Neural cell (in vitro differentiated cells): ENCODE measurements at regions not wholly inside any gene's neighbourhood (a gene's known extent, or its start where the extent isn't known, plus 50 kb on each side); places are given as distances from the start of the nearest gene placed in this dataset.
"Not testable (repeated sequence)": the region's sequence is repeated elsewhere in the genome, so short reads cannot be mapped to it uniquely, and the experiment has no call there.

Experiments used
- H2AFZ ChIP-seq: fragments of 200-600, 300-800 bp; sonication (generic), shearing (Covaris generic); 2 replicates; pipeline ENCODE4 v1.6.0; 2014; ENCODE audit warnings: low read depth, mild to moderate bottlenecking, antibody characterized with exemption, low read length, moderate library complexity
- H3F3A ChIP-seq: fragments of 200-600 bp; shearing (Covaris generic); 2 replicates; pipeline ENCODE4 v1.6.1; 2016; ENCODE audit warnings: mild to moderate bottlenecking, moderate library complexity, mixed read lengths, antibody characterized with exemption, low read length; ENCODE audit not compliant: insufficient read depth, poor library complexity, severe bottlenecking
- H3K27ac ChIP-seq: fragments of 200-600, 300-800 bp; sonication (generic), shearing (Covaris generic); 2 replicates; pipeline ENCODE4 v1.5.1; 2014; ENCODE audit warnings: mild to moderate bottlenecking, low read length, moderate library complexity
- H3K27me3 ChIP-seq: fragments of 300-800, 200-600 bp; sonication (generic), shearing (Covaris generic); 2 replicates; pipeline ENCODE4 v1.6.0; 2014; ENCODE audit warnings: mild to moderate bottlenecking, low read depth, low read length, moderate library complexity; ENCODE audit not compliant: insufficient read depth
- H3K36me3 ChIP-seq: fragments of 300-800, 200-600 bp; sonication (generic), shearing (Covaris generic); 2 replicates; pipeline ENCODE4 v1.5.1; 2014; ENCODE audit warnings: mild to moderate bottlenecking, antibody characterized with exemption, low read length, moderate library complexity; ENCODE audit not compliant: insufficient read depth
- H3K4me2 ChIP-seq: fragments of 300-800, 200-600 bp; sonication (generic), shearing (Covaris generic); 2 replicates; pipeline ENCODE4 v1.6.0; 2014; ENCODE audit warnings: mild to moderate bottlenecking, low read length
- H3K4me3 ChIP-seq: fragments of 300-800, 200-600 bp; sonication (generic), shearing (Covaris generic); 2 replicates; pipeline ENCODE4 v1.5.1; 2014; ENCODE audit warnings: mild to moderate bottlenecking, low read length, moderate library complexity
- H3K79me2 ChIP-seq: fragments of 200-600 bp; shearing (Covaris generic); replicated peaks from 2 replicates; pipeline ENCODE4 v1.6.0; 2014; ENCODE audit warnings: mild to moderate bottlenecking, low read length, moderate library complexity; ENCODE audit not compliant: insufficient read depth
- H3K9ac ChIP-seq: fragments of 300-800, 200-600 bp; sonication (generic), shearing (Covaris generic); 2 replicates; pipeline ENCODE4 v1.6.1; 2016; ENCODE audit warnings: mild to moderate bottlenecking, low read length, mixed read lengths
- H3K9me2 ChIP-seq: fragments of 200-600 bp; shearing (Covaris generic); 2 replicates; pipeline ENCODE4 v1.6.1; 2016; ENCODE audit warnings: mild to moderate bottlenecking, low read length, mixed read lengths; ENCODE audit not compliant: insufficient read depth
- H3K9me3 ChIP-seq: fragments of 200-600, 300-800 bp; sonication (generic), shearing (Covaris generic); 2 replicates; pipeline ENCODE4 v1.6.1; 2016; ENCODE audit warnings: mild to moderate bottlenecking, mixed run types, low read length, moderate library complexity, mixed read lengths
- H4K20me1 ChIP-seq: fragments of 200-600 bp; shearing (Covaris generic); 2 replicates; pipeline ENCODE4 v1.6.1; 2016; ENCODE audit warnings: mild to moderate bottlenecking, mixed run types; ENCODE audit not compliant: insufficient read depth
- EP300 ChIP-seq: fragments of 450-650 bp; conservative IDR thresholded peaks from 2 replicates; pipeline ENCODE4 v1.6.1; 2014; ENCODE audit warnings: antibody characterized with exemption, mild to moderate bottlenecking, moderate library complexity; ENCODE audit not compliant: poor library complexity, severe bottlenecking
- EZH2 ChIP-seq: fragments of 200-600, 300-800 bp; shearing (Covaris generic), sonication (generic); IDR thresholded peaks from 2 replicates; pipeline ENCODE4 v1.6.1; 2014; ENCODE audit warnings: antibody characterized with exemption, low read length, borderline replicate concordance, mild to moderate bottlenecking; ENCODE audit not compliant: insufficient read depth, poor library complexity, severe bottlenecking
- MXI1 ChIP-seq: fragments of 450-650 bp; conservative IDR thresholded peaks from 2 replicates; pipeline ENCODE4 v1.6.1; 2014; ENCODE audit warnings: antibody characterized with exemption, mild to moderate bottlenecking; ENCODE audit not compliant: poor library complexity, severe bottlenecking
- POLR2AphosphoS5 ChIP-seq: IDR thresholded peaks from 2 replicates; pipeline ENCODE4 v1.6.1; 2012
- RAD21 ChIP-seq: fragments of 450-650 bp; conservative IDR thresholded peaks from 2 replicates; pipeline ENCODE4 v1.6.1; 2014; ENCODE audit warnings: antibody characterized with exemption, mild to moderate bottlenecking, moderate library complexity
- SMC3 ChIP-seq: fragments of 450-650 bp; conservative IDR thresholded peaks from 2 replicates; pipeline ENCODE4 v1.6.1; 2014; ENCODE audit warnings: antibody characterized with exemption, mild to moderate bottlenecking, moderate library complexity; ENCODE audit not compliant: poor library complexity
- TAF1 ChIP-seq: IDR thresholded peaks from 2 replicates; pipeline ENCODE4 v1.6.1; 2012; ENCODE audit warnings: low read depth
- TF ChIP-seq, protein P1 (sequence below): fragments of 450-650 bp; IDR thresholded peaks from 2 replicates; pipeline ENCODE4 v1.5.1; 2014; ENCODE audit warnings: antibody characterized with exemption, mild to moderate bottlenecking, moderate library complexity; ENCODE audit not compliant: poor library complexity, severe bottlenecking
- TF ChIP-seq, protein P2 (sequence below): IDR thresholded peaks from 2 replicates; pipeline ENCODE4 v1.6.1; 2012; ENCODE audit warnings: borderline replicate concordance

DNA sequence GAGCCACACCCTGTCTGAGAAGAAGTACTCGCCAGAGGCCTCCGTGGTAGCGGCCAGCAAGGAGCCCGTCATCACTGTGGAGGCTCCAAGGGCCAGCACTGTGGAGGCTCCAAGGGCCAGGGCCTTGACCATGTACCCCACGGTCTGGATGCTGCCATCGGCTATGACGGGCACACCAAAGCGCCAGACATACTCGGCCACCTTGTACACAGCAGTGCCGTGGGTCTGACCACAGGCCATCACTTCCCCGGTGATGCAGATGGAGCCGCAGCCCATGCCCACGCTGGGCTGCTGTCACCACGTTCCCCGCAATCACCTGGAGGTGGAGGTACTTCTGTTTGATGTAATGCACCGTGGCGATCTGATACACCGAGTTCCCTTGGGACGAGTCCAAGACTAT is 377.7 kb upstream of the MAOA start:
- no peaks in the 10 kb centered on the region for H3K36me3 ChIP-seq
- H3K4me2 ChIP-seq, result no peak overlapping the region
- no peaks in the 10 kb centered on the region for H3K9me2 ChIP-seq
- no peaks in the 10 kb centered on the region for H3K9me3 ChIP-seq
- H3K79me2 ChIP-seq, result no peaks in the 10 kb centered on the region
- H3K4me3 ChIP-seq, result no peak overlapping the region
- no peaks in the 10 kb centered on the region for H3F3A ChIP-seq
- TF ChIP-seq, protein P1, sequence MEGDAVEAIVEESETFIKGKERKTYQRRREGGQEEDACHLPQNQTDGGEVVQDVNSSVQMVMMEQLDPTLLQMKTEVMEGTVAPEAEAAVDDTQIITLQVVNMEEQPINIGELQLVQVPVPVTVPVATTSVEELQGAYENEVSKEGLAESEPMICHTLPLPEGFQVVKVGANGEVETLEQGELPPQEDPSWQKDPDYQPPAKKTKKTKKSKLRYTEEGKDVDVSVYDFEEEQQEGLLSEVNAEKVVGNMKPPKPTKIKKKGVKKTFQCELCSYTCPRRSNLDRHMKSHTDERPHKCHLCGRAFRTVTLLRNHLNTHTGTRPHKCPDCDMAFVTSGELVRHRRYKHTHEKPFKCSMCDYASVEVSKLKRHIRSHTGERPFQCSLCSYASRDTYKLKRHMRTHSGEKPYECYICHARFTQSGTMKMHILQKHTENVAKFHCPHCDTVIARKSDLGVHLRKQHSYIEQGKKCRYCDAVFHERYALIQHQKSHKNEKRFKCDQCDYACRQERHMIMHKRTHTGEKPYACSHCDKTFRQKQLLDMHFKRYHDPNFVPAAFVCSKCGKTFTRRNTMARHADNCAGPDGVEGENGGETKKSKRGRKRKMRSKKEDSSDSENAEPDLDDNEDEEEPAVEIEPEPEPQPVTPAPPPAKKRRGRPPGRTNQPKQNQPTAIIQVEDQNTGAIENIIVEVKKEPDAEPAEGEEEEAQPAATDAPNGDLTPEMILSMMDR, result no peak
- TF ChIP-seq POLR2AphosphoS5, result no peak
- TF ChIP-seq, protein P2, sequence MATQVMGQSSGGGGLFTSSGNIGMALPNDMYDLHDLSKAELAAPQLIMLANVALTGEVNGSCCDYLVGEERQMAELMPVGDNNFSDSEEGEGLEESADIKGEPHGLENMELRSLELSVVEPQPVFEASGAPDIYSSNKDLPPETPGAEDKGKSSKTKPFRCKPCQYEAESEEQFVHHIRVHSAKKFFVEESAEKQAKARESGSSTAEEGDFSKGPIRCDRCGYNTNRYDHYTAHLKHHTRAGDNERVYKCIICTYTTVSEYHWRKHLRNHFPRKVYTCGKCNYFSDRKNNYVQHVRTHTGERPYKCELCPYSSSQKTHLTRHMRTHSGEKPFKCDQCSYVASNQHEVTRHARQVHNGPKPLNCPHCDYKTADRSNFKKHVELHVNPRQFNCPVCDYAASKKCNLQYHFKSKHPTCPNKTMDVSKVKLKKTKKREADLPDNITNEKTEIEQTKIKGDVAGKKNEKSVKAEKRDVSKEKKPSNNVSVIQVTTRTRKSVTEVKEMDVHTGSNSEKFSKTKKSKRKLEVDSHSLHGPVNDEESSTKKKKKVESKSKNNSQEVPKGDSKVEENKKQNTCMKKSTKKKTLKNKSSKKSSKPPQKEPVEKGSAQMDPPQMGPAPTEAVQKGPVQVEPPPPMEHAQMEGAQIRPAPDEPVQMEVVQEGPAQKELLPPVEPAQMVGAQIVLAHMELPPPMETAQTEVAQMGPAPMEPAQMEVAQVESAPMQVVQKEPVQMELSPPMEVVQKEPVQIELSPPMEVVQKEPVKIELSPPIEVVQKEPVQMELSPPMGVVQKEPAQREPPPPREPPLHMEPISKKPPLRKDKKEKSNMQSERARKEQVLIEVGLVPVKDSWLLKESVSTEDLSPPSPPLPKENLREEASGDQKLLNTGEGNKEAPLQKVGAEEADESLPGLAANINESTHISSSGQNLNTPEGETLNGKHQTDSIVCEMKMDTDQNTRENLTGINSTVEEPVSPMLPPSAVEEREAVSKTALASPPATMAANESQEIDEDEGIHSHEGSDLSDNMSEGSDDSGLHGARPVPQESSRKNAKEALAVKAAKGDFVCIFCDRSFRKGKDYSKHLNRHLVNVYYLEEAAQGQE, result no peak
- TF ChIP-seq EP300, result no peak
- no peak for TF ChIP-seq EZH2
- no peak for TF ChIP-seq TAF1
- TF ChIP-seq RAD21, result no peak
- no peak for TF ChIP-seq SMC3
- TF ChIP-seq MXI1, result no peak
- no peak overlapping the region for H2AFZ ChIP-seq
- no peaks in the 10 kb centered on the region for H3K27me3 ChIP-seq
- H3K27ac ChIP-seq, result no peak overlapping the region
- no peak overlapping the region for H3K9ac ChIP-seq
- no peaks in the 10 kb centered on the region for H4K20me1 ChIP-seq

DNA sequence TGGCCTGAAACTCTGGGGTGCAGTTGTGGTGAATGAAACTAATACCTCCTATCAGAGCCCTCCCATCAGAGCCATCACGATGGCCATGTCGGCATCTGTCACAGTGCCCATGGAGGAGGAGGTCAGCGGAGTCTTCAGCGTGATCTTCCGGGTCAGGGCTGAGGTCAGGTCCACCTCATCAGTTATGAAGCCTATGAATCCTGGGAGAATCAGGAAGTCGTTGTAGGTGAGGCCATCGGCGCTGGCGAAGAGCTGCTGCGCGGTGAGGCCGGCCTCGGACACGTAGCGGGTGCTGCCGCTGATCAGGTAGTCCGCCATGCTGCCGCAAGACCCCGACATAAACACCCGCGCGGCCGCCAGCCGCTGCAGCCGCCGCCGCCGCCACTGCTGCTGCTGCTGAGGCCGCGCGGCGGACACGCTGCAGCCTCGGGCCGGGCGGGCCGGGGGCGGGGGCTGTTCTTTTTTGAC is 376.7 kb upstream of the MAOA start:
- H3K9ac ChIP-seq, result no peak overlapping the region
- no peaks in the 10 kb centered on the region for H3K79me2 ChIP-seq
- H3K9me3 ChIP-seq, result no peaks in the 10 kb centered on the region
- H3F3A ChIP-seq, result no peaks in the 10 kb centered on the region
- no peak overlapping the region for H3K4me2 ChIP-seq
- no peak overlapping the region for H3K27ac ChIP-seq
- TF ChIP-seq EZH2 (no peak), RAD21 (no peak), TAF1 (no peak), MXI1 (no peak), SMC3 (no peak)
- H3K27me3 ChIP-seq, result no peaks in the 10 kb centered on the region
- no peak overlapping the region for H2AFZ ChIP-seq
- H3K36me3 ChIP-seq, result no peaks in the 10 kb centered on the region
- no peaks in the 10 kb centered on the region for H4K20me1 ChIP-seq
- H3K4me3 ChIP-seq, result no peak overlapping the region
- no peaks in the 10 kb centered on the region for H3K9me2 ChIP-seq

DNA sequence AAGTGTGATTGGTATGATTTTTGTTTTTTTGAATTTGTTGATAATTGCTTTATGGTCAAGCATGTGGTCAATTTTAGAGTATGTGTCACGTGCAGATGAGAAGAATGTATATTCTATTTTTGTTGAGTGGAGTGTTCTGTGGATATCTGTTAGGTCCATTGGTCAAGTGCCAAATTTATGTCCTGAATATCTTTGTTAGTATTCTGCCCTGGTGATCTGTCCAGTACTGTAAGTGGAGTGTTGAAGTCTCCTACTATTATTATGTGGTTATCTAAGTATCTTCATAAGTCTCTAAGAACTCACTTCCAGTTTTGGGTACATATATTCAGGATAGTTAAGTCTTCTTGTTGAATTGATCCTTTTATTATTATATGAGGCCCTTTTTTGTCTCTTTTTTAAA is 372.9 kb upstream of the MAOA start:
- no peaks in the 10 kb centered on the region for H4K20me1 ChIP-seq
- no peaks in the 10 kb centered on the region for H3F3A ChIP-seq
- H3K4me3 ChIP-seq, result no peak overlapping the region
- no peaks in the 10 kb centered on the region for H3K79me2 ChIP-seq
- no peak overlapping the region for H3K4me2 ChIP-seq
- TF ChIP-seq RAD21 (no peak), TAF1 (no peak)
- no peak overlapping the region for H3K9ac ChIP-seq
- no peaks in the 10 kb centered on the region for H3K9me3 ChIP-seq
- H3K9me2 ChIP-seq, result no peaks in the 10 kb centered on the region
- no peaks in the 10 kb centered on the region for H3K27me3 ChIP-seq
- no peak overlapping the region for H2AFZ ChIP-seq
- H3K27ac ChIP-seq, result no peak overlapping the region
- H3K36me3 ChIP-seq, result no peaks in the 10 kb centered on the region

DNA sequence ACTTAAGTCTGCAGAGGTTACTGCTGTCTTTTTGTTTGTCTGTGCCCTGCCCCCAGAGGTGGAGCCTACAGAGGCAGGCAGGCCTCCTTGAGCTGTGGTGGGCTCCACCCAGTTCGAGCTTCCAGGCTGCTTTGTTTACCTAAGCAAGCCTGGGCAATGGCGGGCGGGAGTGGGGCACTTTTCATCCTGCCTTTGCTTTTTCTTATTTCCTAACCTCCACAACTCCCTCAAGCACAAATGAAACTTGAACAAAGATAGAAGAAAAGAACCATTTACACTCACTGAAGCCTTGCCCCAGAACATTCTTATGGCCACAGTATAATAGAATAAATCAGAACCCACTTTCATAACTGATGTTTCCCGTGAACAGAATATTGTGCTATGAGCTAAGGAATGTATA is 344.5 kb upstream of the MAOA start:
- H3F3A ChIP-seq, H3K9me2 ChIP-seq, H3K36me3 ChIP-seq, H3K9me3 ChIP-seq, H2AFZ ChIP-seq, H3K9ac ChIP-seq, H3K79me2 ChIP-seq, H3K4me3 ChIP-seq, H3K27ac ChIP-seq, H3K4me2 ChIP-seq, H3K27me3 ChIP-seq, H4K20me1 ChIP-seq: not testable (repeated sequence)
